ENCODE measurements at regions not wholly inside any gene's neighbourhood (a gene's known extent, or its start where the extent isn't known, plus 50 kb on each side); places are given as distances from the start of the nearest gene placed in this dataset.

GRCh38 chr4:63619771-63620170 is 789.5 kb downstream of the TECRL start:
- no peaks in the 10 kb centered on the region for H3K79me2 ChIP-seq (ENCODE audit: insufficient read depth, low read depth, low read length)
- H3K4me3 ChIP-seq (ENCODE audit: low read depth, low read length, poor library complexity, severe bottlenecking) = no peak overlapping the region
- H2AFZ ChIP-seq (ENCODE audit: low read length) = no peak overlapping the region
- DNase-seq (ENCODE audit: low spot score) = no peak
- no peaks in the 10 kb centered on the region for H3K36me3 ChIP-seq (ENCODE audit: insufficient read depth, low read length)
- no peaks in the 10 kb centered on the region for H3K9me3 ChIP-seq (ENCODE audit: low read length)
- H3K27ac ChIP-seq (ENCODE audit: low read depth, low read length, poor library complexity, severe bottlenecking) = no peak overlapping the region
- BruUV-seq (replicated peaks) = no TSS peak
- no peak overlapping the region for H3K4me2 ChIP-seq (ENCODE audit: low read length)
- intact Hi-C loops (cut with micrococcal nuclease; ENCODE audit: unreplicated experiment) = no loop called here
- ChIA-PET POLR2A (interaction anchor here (0.7 kb wide), 2 partner anchors 13 to 1893 kb away, joined by 3 read pairs; no protein-coding TSS in a partner anchor), CTCF (ENCODE audit: unreplicated experiment) (no interaction called here)
- H3K9me2 ChIP-seq (ENCODE audit: insufficient read depth, low read length) = no peaks in the 10 kb centered on the region
- no peaks in the 10 kb centered on the region for H3K4me1 ChIP-seq (ENCODE audit: insufficient read depth, low read length, poor library complexity, severe bottlenecking)
- H4K20me1 ChIP-seq (ENCODE audit: insufficient read depth, low read length) = no peaks in the 10 kb centered on the region
- no peak for TF ChIP-seq EZH2phosphoT487 (IDR thresholded peaks at IDR 0.05; ENCODE audit: borderline replicate concordance, low read depth, low read length)
- TF ChIP-seq CTCF (conservative IDR thresholded peaks at IDR 0.05; ENCODE audit: low read length) = no peak

- H3K79me2 ChIP-seq (ENCODE audit: insufficient read depth, low read depth, low read length) = no peaks in the 10 kb centered on the region
- intact Hi-C loops (cut with micrococcal nuclease; ENCODE audit: unreplicated experiment) = no loop called here
- no TSS peak for BruUV-seq (replicated peaks)
- no peaks in the 10 kb centered on the region for H4K20me1 ChIP-seq (ENCODE audit: insufficient read depth, low read length)
- no peaks in the 10 kb centered on the region for H3K9me3 ChIP-seq (ENCODE audit: low read length)
- no peak for DNase-seq (ENCODE audit: low spot score)
- H3K4me1 ChIP-seq (ENCODE audit: insufficient read depth, low read length, poor library complexity, severe bottlenecking) = no peaks in the 10 kb centered on the region
- H2AFZ ChIP-seq (ENCODE audit: low read length) = no peak overlapping the region
- no peaks in the 10 kb centered on the region for H3K9me2 ChIP-seq (ENCODE audit: insufficient read depth, low read length)
- H3K27ac ChIP-seq (ENCODE audit: low read depth, low read length, poor library complexity, severe bottlenecking) = no peak overlapping the region
- H3K36me3 ChIP-seq (ENCODE audit: insufficient read depth, low read length) = no peaks in the 10 kb centered on the region
- ChIA-PET CTCF (ENCODE audit: unreplicated experiment) (no interaction called here), POLR2A (interaction anchor here (0.7 kb wide), 2 partner anchors 12 to 1892 kb away, joined by 3 read pairs; no protein-coding TSS in a partner anchor)
- H3K4me2 ChIP-seq (ENCODE audit: low read length) = no peak overlapping the region
- TF ChIP-seq EZH2phosphoT487 (IDR thresholded peaks at IDR 0.05; ENCODE audit: borderline replicate concordance, low read depth, low read length) (no peak), CTCF (conservative IDR thresholded peaks at IDR 0.05; ENCODE audit: low read length) (no peak)
- no peak overlapping the region for H3K4me3 ChIP-seq (ENCODE audit: low read depth, low read length, poor library complexity, severe bottlenecking)
Observed at GRCh38 chr4:63618883-63619718, 790.1 kb downstream of the TECRL start.

Data from OCI-LY7 (cell line).